ENCODE measurements at regions not wholly inside any gene's neighbourhood (a gene's known extent, or its start where the extent isn't known, plus 50 kb on each side); places are given as distances from the start of the nearest gene placed in this dataset.

DNA sequence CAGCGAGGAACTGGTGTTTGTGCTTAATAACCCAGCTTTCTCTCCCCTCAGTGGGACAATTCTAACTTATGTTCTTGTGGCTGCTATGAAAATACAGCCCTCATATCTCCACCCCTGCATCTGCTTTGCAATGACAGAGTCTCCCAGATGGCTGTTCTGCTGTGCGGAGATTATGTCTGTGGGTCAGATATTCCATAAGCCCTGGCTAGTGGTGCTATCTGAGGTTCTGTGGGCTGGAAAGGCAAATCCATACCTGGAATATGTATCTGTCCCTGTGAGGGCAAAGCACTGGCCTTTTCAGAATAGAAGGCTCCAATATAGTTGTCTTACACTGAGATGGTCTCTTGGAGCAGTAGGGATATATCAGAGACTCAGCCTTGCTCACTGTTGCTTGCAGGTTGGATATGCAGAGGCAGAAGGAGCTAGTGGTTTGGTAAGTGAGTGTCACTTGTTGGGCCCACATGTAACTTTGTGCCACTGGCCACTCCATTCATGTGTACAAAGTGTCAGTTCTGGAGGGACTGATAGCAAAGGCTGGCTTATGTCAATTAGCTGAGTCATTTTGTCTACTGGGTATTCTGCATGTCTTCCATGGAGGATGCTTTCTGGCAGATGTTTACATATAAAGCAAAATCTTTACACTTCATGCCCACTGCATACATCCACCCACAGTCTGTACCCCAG is 246.6 kb downstream of the FAM76B start:
- no peak for TF ChIP-seq Cebpa-rat (IDR thresholded peaks at IDR 0.05)
- H3K36me3 ChIP-seq, result no peaks in the 10 kb centered on the region
- H3K27ac ChIP-seq, result no peak overlapping the region

DNA sequence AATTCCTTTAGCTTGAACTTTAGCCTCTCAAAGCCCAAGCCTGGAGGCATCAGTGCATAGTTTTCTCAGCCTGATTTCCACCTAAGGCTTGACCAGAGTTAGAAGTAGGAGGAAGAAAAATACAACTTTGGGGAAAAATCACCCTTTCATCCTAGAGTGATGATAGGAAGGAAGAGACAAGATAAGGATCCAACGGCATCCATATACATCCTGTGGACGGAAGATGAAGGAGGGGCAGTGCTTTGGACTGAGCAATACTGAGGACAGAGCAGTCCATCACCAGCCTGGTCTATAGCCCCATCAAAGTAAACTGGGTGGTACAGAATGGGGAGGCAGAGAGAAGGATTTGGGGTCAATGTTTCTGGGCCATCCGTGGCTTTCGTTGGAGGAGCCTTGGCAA is 247.9 kb downstream of the FAM76B start:
- no peaks in the 10 kb centered on the region for H3K9me3 ChIP-seq (replicated peaks in 1 of 11)
- H3K4me2 ChIP-seq, result no peak overlapping the region
- H3K4me3 ChIP-seq, result no peak overlapping the region
- H4K20me1 ChIP-seq, result no peaks in the 10 kb centered on the region
- no peaks in the 10 kb centered on the region for H3K27me3 ChIP-seq
- H3K9ac ChIP-seq, result no peak overlapping the region
- H3K27ac ChIP-seq, result no peak overlapping the region
- no peak for TF ChIP-seq Cebpa-rat (IDR thresholded peaks at IDR 0.05)
- no peaks in the 10 kb centered on the region for H3K36me3 ChIP-seq
- peaks cover 0 to 6% (median 0%) of the 10 kb centered on the region in 10 experiments; a peak in 2 of 20 replicates for H3K4me1 ChIP-seq

More for the DNA sequence above, 246.6 kb downstream of the FAM76B start:
- Histone ChIP-seq H4K20me1 (no peaks in the 10 kb centered on the region), H3K4me3 (no peak overlapping the region), H3K27me3 (no peaks in the 10 kb centered on the region), H3K4me1 (peaks cover 0 to 6% (median 0%) of the 10 kb centered on the region in 10 experiments; a peak in 2 of 20 replicates), H3K4me2 (no peak overlapping the region), H3K9ac (no peak overlapping the region), H3K9me3 (replicated peaks in 1 of 11) (no peaks in the 10 kb centered on the region)

DNA sequence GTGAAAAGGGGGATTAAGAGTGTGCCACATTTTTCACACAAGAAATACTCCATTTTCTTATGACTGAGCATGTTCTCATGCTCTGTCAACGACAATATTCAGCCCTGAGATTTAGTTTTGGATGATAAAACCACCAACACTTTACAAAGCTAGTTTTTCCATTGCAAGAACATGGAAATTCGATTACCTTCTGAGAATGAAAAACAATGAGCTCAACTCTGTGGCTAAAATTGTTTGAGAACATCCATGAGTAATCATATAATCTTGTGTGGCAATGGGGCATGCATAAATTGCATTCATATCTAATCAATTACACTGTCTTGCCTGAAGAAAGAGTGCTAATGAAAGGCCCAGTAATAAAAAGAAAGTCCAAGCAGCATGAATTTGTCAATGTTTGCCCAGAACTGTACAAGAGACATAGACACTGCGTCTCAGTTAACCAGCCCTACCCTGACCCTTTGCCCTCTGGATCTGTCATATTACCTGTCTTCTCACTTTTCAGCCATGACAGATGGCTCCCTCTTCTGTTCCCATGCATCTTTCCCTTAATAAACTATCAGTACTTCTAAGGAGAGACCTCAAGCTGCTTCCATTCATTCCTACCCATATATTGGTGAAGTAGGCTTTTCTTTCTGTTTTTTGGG is 253.4 kb downstream of the FAM76B start:
- Histone ChIP-seq H3K4me3 (no peak overlapping the region), H4K20me1 (no peaks in the 10 kb centered on the region), H3K36me3 (no peaks in the 10 kb centered on the region), H3K27me3 (no peaks in the 10 kb centered on the region), H3K9ac (no peak overlapping the region), H3K9me3 (replicated peaks in 1 of 11) (peaks cover 0 to 14% (median 8%) of the 10 kb centered on the region in 11 experiments; a peak in 7 of 22 replicates), H3K4me1 (no peaks in the 10 kb centered on the region), H3K27ac (no peak overlapping the region), H3K4me2 (no peak overlapping the region)
- no peak for TF ChIP-seq Cebpa-rat (IDR thresholded peaks at IDR 0.05)

DNA sequence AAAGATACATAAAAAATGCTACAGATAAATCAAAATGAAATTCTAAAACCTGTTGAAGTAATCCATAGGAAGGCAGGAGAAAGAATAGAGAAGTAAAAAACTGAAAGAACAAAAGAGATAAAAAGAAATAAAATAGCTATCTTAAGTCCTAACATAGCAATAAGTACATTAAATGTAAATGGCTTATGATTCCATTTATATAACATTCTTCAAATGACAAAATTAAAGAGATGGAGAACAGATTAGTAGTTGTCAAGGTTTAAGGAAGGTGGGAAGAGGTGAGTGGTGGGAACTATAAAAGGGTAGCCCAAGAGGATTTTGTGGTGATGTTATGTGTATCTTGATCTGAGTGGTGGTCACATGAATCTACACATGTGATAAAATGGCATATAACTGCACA is 254.8 kb downstream of the FAM76B start:
- H3K27ac ChIP-seq, result no peak overlapping the region
- no peak overlapping the region for H3K4me3 ChIP-seq
- TF ChIP-seq Cebpa-rat (IDR thresholded peaks at IDR 0.05), result no peak
- H3K36me3 ChIP-seq, result no peaks in the 10 kb centered on the region
- no peaks in the 10 kb centered on the region for H3K27me3 ChIP-seq
- H3K9ac ChIP-seq, result no peak overlapping the region
- H3K9me3 ChIP-seq (replicated peaks in 1 of 11), result peaks cover 0 to 14% (median 8%) of the 10 kb centered on the region in 11 experiments; a peak in 7 of 22 replicates
- no peak overlapping the region for H3K4me2 ChIP-seq
- no peaks in the 10 kb centered on the region for H3K4me1 ChIP-seq
- H4K20me1 ChIP-seq, result no peaks in the 10 kb centered on the region

DNA sequence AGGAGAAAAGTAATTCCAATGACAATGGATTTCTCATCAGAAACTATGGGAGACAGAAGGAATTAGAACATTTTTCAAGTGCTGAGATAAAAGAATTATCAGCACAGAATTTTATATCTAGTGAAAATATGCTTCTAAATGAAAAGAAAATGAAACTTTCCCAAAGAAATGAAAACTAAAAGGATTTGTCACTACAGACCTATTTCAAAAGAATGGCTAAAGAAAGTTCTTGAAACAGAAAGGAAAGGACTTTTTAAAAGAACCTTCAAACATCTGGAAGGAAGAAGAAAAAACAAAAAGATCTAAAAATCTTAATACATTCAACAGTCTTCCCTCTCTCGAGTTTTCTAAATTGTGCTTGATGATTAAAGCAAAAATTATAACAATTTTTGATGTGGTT is 255.4 kb downstream of the FAM76B start:
- Histone ChIP-seq H3K4me2 (no peak overlapping the region), H3K27ac (no peak overlapping the region), H3K4me1 (no peaks in the 10 kb centered on the region), H4K20me1 (no peaks in the 10 kb centered on the region), H3K9ac (no peak overlapping the region), H3K36me3 (no peaks in the 10 kb centered on the region), H3K9me3 (replicated peaks in 1 of 11) (peaks cover 0 to 14% (median 8%) of the 10 kb centered on the region in 11 experiments; a peak in 7 of 22 replicates), H3K4me3 (no peak overlapping the region), H3K27me3 (no peaks in the 10 kb centered on the region)
- no peak for TF ChIP-seq Cebpa-rat (IDR thresholded peaks at IDR 0.05)

DNA sequence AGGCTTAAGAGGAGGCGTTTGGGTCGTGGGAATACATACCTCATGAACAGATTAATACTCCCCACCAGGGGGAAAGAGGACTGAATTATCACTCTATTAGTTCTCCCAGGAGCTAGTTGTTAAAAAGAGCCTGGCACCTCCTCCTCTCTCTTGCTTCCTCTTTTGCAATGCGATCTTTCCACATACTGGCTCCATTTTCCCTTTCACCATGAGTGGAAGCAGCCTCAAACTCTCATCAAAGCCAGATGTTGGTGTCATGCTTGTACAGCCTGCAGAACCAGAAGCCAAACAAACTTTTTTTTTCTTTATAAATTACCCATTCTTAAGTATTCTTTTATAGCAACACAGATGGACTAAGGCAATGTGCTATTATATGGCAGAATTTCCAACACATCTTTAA is 258.5 kb downstream of the FAM76B start:
- no peak overlapping the region for H3K4me2 ChIP-seq
- no peak overlapping the region for H3K9ac ChIP-seq
- peaks cover 0 to 14% (median 8%) of the 10 kb centered on the region in 11 experiments; a peak in 7 of 22 replicates for H3K9me3 ChIP-seq (replicated peaks in 1 of 11)
- H3K27ac ChIP-seq, result no peak overlapping the region
- H3K4me1 ChIP-seq, result no peaks in the 10 kb centered on the region
- no peaks in the 10 kb centered on the region for H4K20me1 ChIP-seq
- no peak overlapping the region for H3K4me3 ChIP-seq
- no peaks in the 10 kb centered on the region for H3K27me3 ChIP-seq
- no peaks in the 10 kb centered on the region for H3K36me3 ChIP-seq
- no peak for TF ChIP-seq Cebpa-rat (IDR thresholded peaks at IDR 0.05)

DNA sequence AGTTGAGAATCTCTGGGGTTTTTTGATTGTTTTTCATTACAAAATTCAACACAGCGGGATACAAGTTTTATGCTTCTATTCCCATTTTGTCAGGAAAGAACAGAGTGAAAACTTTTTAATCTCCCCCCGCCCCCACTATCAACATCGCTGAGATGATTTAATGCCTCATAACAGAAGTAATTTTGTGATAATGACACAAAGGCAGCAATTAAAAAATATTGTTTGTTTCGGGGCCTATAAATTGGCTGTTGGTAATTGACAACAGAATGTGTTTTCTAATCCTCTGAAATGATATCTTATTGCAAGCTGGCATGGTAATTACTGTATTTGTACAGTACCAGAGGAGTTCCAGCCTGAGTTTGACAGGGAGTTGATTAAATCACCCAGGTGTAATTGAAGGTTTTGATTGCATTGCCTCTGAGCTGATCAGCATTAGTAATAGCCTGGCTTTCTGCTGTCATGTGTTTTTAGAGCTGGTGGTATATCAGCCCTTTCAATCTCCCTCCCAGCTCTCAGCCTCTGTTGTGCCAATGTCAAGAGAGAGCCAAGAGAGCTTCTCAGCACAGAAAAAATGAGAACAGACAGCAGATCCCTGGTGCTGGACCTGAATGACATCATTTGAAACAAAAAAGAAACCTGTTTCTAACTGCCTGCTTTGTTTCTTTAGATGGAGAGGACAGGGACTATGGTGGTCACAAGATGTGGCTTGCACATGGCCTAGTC is 265.1 kb downstream of the FAM76B start:
- Histone ChIP-seq H3K9ac (no peak overlapping the region), H3K9me3 (replicated peaks in 1 of 11) (no peaks in the 10 kb centered on the region), H3K4me3 (no peak overlapping the region)

DNA sequence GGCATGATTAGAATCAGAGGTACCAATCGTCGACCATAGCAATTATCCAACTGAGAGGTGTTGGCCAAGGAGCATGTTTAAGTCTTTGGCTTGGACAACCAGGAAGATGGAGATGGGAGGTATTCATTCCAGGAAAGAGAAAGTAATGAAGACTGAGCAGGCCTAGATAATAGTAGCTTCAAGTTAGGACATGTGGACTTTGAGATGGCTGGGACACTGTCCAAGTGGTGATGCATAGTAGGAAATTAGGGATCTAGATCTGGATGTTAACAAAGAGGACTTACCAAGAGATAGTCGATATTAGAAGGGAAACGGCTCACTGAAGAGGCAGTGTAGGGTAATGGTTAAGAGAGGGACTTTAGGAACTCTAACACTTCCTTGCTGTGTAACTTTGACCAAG is 266.7 kb downstream of the FAM76B start:
- H3K9me3 ChIP-seq (replicated peaks in 1 of 11), result no peaks in the 10 kb centered on the region
- no peaks in the 10 kb centered on the region for H4K20me1 ChIP-seq
- no peaks in the 10 kb centered on the region for H3K27me3 ChIP-seq
- no peak overlapping the region for H3K9ac ChIP-seq
- TF ChIP-seq Cebpa-rat (IDR thresholded peaks at IDR 0.05), result no peak
- H3K4me2 ChIP-seq, result no peak overlapping the region
- H3K4me3 ChIP-seq, result no peak overlapping the region
- H3K36me3 ChIP-seq, result no peaks in the 10 kb centered on the region
- no peak overlapping the region for H3K27ac ChIP-seq
- peaks cover 0 to 8% (median 4%) of the 10 kb centered on the region in 10 experiments; a peak in 4 of 20 replicates for H3K4me1 ChIP-seq

More for the DNA sequence above, 265.1 kb downstream of the FAM76B start:
- no peak overlapping the region for H3K27ac ChIP-seq
- no peaks in the 10 kb centered on the region for H4K20me1 ChIP-seq
- TF ChIP-seq Cebpa-rat (IDR thresholded peaks at IDR 0.05), result no peak
- no peaks in the 10 kb centered on the region for H3K27me3 ChIP-seq
- peaks cover 0 to 8% (median 4%) of the 10 kb centered on the region in 10 experiments; a peak in 4 of 20 replicates for H3K4me1 ChIP-seq
- H3K4me2 ChIP-seq, result no peak overlapping the region
- H3K36me3 ChIP-seq, result no peaks in the 10 kb centered on the region

DNA sequence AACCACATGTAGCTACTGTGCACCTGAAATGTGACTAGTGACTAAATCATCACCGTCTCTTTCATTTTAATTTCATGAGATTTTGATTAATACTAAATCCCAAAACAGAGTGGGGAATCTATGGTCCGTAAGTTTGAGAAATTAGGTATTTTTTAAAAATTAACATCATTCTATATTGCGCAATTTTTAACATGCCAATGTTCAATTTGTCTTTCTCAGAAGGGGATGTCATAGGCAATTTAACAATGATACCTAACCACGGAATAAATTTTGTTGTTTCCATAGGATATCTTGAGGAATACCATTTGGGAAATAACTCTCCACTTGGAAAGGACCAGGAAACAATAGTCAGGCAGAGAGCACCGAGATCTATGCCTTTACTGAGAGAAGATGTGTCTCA is 267.7 kb downstream of the FAM76B start:
- Histone ChIP-seq H3K27me3 (no peaks in the 10 kb centered on the region), H4K20me1 (no peaks in the 10 kb centered on the region), H3K36me3 (no peaks in the 10 kb centered on the region), H3K4me1 (peaks cover 0 to 8% (median 4%) of the 10 kb centered on the region in 10 experiments; a peak in 4 of 20 replicates), H3K4me2 (no peak overlapping the region), H3K27ac (no peak overlapping the region), H3K9me3 (replicated peaks in 1 of 11) (no peaks in the 10 kb centered on the region), H3K4me3 (no peak overlapping the region), H3K9ac (no peak overlapping the region)
- TF ChIP-seq Cebpa-rat (IDR thresholded peaks at IDR 0.05), result peak in 7 of 11 experiments; percentile 62 to 91 (median 68); a peak in 11 of 22 replicates

All from BLaER1 treated with 17β-estradiol and CSF1 and Interleukin-3, amounts not matched to agents 10 nM and 100 nM (cell line).